ENCODE measurements at regions not wholly inside any gene's neighbourhood (a gene's known extent, or its start where the extent isn't known, plus 50 kb on each side); places are given as distances from the start of the nearest gene placed in this dataset.

- no peaks in the 10 kb centered on the region for H3K36me3 ChIP-seq (ENCODE audit: insufficient read depth, low read length)
- H3K4me1 ChIP-seq (ENCODE audit: insufficient read depth, low read length): no peaks in the 10 kb centered on the region
- H3K9me3 ChIP-seq (ENCODE audit: control insufficient read depth, insufficient read depth, low read length): no peaks in the 10 kb centered on the region
- no peak overlapping the region for H3K9ac ChIP-seq (ENCODE audit: low read depth, low read length)
Observed at GRCh38 chr6:163971841-163972838, 557.6 kb downstream of the QKI start.

- H3K9me3 ChIP-seq (ENCODE audit: control insufficient read depth, insufficient read depth, low read length): no peaks in the 10 kb centered on the region
- no peaks in the 10 kb centered on the region for H3K4me1 ChIP-seq (ENCODE audit: insufficient read depth, low read length)
- H3K9ac ChIP-seq (ENCODE audit: low read depth, low read length): no peak overlapping the region
- no peaks in the 10 kb centered on the region for H3K36me3 ChIP-seq (ENCODE audit: insufficient read depth, low read length)
Observed at GRCh38 chr6:163970846-163971564, 556.5 kb downstream of the QKI start.

- Histone ChIP-seq H3K9me3 (ENCODE audit: control insufficient read depth, insufficient read depth, low read length) (no peaks in the 10 kb centered on the region), H3K4me1 (ENCODE audit: insufficient read depth, low read length) (no peaks in the 10 kb centered on the region), H3K36me3 (ENCODE audit: insufficient read depth, low read length) (no peaks in the 10 kb centered on the region), H3K9ac (ENCODE audit: low read depth, low read length) (no peak overlapping the region)
Observed at GRCh38 chr6:163965426-163966348, 551.2 kb downstream of the QKI start.

GRCh38 chr6:163964789-163965188 is 550.3 kb downstream of the QKI start:
- Histone ChIP-seq H3K4me1 (ENCODE audit: insufficient read depth, low read length) (0 out of 2 replicates have a peak, but pooled peaks cover 5% of the 10 kb centered on the region), H3K36me3 (ENCODE audit: insufficient read depth, low read length) (no peaks in the 10 kb centered on the region), H3K9ac (ENCODE audit: low read depth, low read length) (no peak overlapping the region), H3K9me3 (ENCODE audit: control insufficient read depth, insufficient read depth, low read length) (no peaks in the 10 kb centered on the region)

GRCh38 chr6:163963205-163964120 is 548.9 kb downstream of the QKI start:
- Histone ChIP-seq H3K9me3 (ENCODE audit: control insufficient read depth, insufficient read depth, low read length) (no peaks in the 10 kb centered on the region), H3K36me3 (ENCODE audit: insufficient read depth, low read length) (no peaks in the 10 kb centered on the region), H3K4me1 (ENCODE audit: insufficient read depth, low read length) (peaks cover 10% of the 10 kb centered on the region; the same call in 1 of the 2 replicates), H3K9ac (ENCODE audit: low read depth, low read length) (no peak overlapping the region)

GRCh38 chr6:163962627-163963117 is 548.2 kb downstream of the QKI start:
- H3K4me1 ChIP-seq (ENCODE audit: insufficient read depth, low read length): peaks cover 17% of the 10 kb centered on the region; the same call in 1 of the 2 replicates
- H3K9ac ChIP-seq (ENCODE audit: low read depth, low read length): no peak overlapping the region
- no peaks in the 10 kb centered on the region for H3K9me3 ChIP-seq (ENCODE audit: control insufficient read depth, insufficient read depth, low read length)
- no peaks in the 10 kb centered on the region for H3K36me3 ChIP-seq (ENCODE audit: insufficient read depth, low read length)

GRCh38 chr6:163960128-163960527 is 545.6 kb downstream of the QKI start:
- Histone ChIP-seq H3K9me3 (ENCODE audit: control insufficient read depth, insufficient read depth, low read length) (no peaks in the 10 kb centered on the region), H3K4me1 (ENCODE audit: insufficient read depth, low read length) (peaks cover 17% of the 10 kb centered on the region; the same call in 1 of the 2 replicates), H3K36me3 (ENCODE audit: insufficient read depth, low read length) (no peaks in the 10 kb centered on the region), H3K9ac (ENCODE audit: low read depth, low read length) (no peak overlapping the region)

- no peak overlapping the region for H3K9ac ChIP-seq (ENCODE audit: low read depth, low read length)
- H3K4me1 ChIP-seq (ENCODE audit: insufficient read depth, low read length): peaks cover 17% of the 10 kb centered on the region; the same call in 1 of the 2 replicates
- no peaks in the 10 kb centered on the region for H3K36me3 ChIP-seq (ENCODE audit: insufficient read depth, low read length)
- no peaks in the 10 kb centered on the region for H3K9me3 ChIP-seq (ENCODE audit: control insufficient read depth, insufficient read depth, low read length)
Observed at GRCh38 chr6:163958646-163959045, 544.1 kb downstream of the QKI start.

- no peaks in the 10 kb centered on the region for H3K36me3 ChIP-seq (ENCODE audit: insufficient read depth, low read length)
- H3K9me3 ChIP-seq (ENCODE audit: control insufficient read depth, insufficient read depth, low read length): no peaks in the 10 kb centered on the region
- peaks cover 17% of the 10 kb centered on the region; the same call in 1 of the 2 replicates for H3K4me1 ChIP-seq (ENCODE audit: insufficient read depth, low read length)
- H3K9ac ChIP-seq (ENCODE audit: low read depth, low read length): no peak overlapping the region
Observed at GRCh38 chr6:163956571-163957407, 542.3 kb downstream of the QKI start.

- Histone ChIP-seq H3K9me3 (ENCODE audit: control insufficient read depth, insufficient read depth, low read length) (no peaks in the 10 kb centered on the region), H3K4me1 (ENCODE audit: insufficient read depth, low read length) (peaks cover 17% of the 10 kb centered on the region; the same call in 1 of the 2 replicates), H3K9ac (ENCODE audit: low read depth, low read length) (no peak overlapping the region), H3K36me3 (ENCODE audit: insufficient read depth, low read length) (no peaks in the 10 kb centered on the region)
Observed at GRCh38 chr6:163955756-163956155, 541.2 kb downstream of the QKI start.

- Histone ChIP-seq H3K9ac (ENCODE audit: low read depth, low read length) (no peak overlapping the region), H3K9me3 (ENCODE audit: control insufficient read depth, insufficient read depth, low read length) (no peaks in the 10 kb centered on the region), H3K36me3 (ENCODE audit: insufficient read depth, low read length) (no peaks in the 10 kb centered on the region), H3K4me1 (ENCODE audit: insufficient read depth, low read length) (peaks cover 15% of the 10 kb centered on the region; the same call in 1 of the 2 replicates)
Observed at GRCh38 chr6:163955096-163955495, 540.6 kb downstream of the QKI start.

- Histone ChIP-seq H3K9me3 (ENCODE audit: control insufficient read depth, insufficient read depth, low read length) (no peaks in the 10 kb centered on the region), H3K4me1 (ENCODE audit: insufficient read depth, low read length) (peaks cover 11% of the 10 kb centered on the region; the same call in 1 of the 2 replicates), H3K36me3 (ENCODE audit: insufficient read depth, low read length) (no peaks in the 10 kb centered on the region), H3K9ac (ENCODE audit: low read depth, low read length) (no peak overlapping the region)
Observed at GRCh38 chr6:163954088-163954775, 539.7 kb downstream of the QKI start.
